ENCODE measurements at regions not wholly inside any gene's neighbourhood (a gene's known extent, or its start where the extent isn't known, plus 50 kb on each side); places are given as distances from the start of the nearest gene placed in this dataset.
"Not testable (repeated sequence)": the region's sequence is repeated elsewhere in the genome, so short reads cannot be mapped to it uniquely, and the experiment has no call there.

DNA sequence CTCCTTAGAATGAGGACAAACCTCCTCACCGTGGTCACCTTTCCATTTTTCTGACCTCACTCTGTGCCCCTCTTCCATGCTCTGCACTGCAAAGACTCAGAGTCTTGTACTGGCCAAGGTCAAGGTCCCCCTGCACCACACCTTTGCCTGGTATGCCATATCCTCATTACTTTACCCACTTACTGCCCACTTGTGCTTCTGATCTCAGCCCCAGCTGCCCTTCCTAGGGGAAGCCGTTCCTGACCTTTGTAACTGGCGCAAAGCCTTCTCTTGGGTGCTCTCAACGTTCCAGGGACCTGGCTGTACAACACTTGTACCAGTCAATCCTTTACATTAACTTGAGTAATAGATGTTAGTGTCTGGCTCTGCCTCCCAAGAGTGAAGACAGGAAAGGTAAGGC is 256.0 kb downstream of the SV2B start:
- no peak for DNase-seq

DNA sequence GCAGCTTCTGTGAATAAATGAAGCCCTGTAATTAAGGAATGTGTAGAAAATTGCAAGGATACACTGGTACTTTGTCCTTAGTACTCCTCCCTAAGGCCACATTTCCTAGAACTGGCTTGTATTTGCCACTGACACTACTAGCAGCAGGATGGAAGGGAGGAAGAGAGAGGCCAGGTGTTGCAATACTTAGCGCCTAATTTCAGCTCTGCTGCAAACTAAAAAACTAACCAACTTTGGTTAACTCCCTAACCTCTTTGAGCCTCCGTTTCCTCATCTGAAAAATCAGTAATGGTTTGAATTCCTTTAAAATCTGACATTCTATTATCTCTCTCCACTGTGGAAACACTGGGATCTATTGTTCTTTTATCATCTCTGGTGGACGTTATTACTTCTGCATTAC is 257.0 kb downstream of the SV2B start:
- no peak for DNase-seq

DNA sequence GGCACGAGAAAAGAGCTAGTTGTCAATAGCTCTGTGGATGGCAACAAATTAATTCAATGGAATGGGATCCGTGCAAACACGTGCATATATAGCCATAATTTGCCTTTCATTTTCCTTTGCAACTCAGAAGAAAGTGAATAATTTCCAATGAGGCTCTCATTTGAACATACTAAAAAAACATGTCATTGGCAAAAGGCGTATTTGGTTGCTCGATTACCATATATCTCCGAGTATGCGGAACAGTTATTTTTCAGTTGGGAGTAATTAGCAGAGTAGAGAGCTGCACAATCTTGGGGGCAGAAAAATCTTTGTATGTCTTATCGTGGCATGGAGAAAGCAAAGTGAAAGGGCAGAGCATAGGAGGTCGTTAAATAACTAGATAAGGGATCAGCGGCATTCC is 257.4 kb downstream of the SV2B start:
- DNase-seq = peak; percentile 11 to 18

DNA sequence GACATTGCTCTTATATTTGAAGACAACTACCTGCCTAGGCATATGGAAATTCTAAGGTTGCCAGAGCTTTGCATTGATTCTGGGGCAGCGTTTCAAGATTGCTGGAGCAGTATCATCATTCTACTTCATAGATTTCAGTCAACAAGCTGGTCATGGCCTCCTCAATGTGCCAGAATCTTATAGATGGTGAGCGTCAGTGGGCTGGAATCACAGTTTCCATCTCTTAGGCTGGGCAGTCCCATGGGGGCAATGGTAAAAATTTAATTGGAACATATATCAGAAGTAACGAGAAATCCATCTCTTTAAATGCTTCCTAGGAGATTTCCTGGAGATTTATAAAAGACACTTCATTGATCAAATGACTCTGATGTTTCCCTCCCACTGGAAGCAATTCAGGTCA is 258.3 kb downstream of the SV2B start:
- no peak for DNase-seq

DNA sequence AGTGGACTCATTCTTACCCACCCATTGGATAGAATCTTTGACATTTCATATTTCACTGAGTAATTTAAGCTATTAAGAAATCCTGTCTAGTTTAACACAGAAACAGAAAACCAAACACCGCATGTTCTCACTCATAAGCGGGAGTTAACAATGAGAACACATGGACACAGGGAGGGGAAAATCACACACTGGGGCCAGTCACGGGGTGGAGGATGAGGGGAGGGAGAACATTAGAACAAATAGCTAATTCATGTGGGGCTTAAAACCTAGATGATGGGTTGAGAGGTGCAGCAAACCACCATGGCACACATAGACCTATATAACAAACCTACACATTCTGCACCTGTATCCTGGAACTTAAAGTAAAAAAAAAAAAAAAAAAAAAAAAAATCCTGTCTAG is 261.6 kb downstream of the SV2B start:
- DNase-seq = not testable (repeated sequence)

DNA sequence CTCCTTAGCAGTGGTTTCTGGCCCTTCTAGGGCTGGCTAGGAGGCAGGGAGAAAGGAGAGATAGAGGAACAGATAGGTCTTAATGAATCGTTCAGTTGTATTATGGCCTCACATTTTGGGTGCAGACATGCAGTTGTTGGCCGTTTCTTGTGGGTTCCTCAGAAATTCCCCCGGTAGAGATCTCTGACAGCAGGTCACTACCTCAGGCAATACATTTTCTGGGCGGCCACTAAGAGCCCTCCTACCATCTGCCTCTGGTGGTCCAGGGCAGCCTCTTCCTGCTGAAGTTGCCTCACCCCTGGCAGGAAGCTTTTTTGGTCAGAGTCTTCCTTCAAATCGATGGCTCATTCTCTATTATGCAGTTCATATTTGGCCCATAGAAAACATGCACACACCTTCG is 266.1 kb downstream of the SV2B start:
- no peak for DNase-seq

DNA sequence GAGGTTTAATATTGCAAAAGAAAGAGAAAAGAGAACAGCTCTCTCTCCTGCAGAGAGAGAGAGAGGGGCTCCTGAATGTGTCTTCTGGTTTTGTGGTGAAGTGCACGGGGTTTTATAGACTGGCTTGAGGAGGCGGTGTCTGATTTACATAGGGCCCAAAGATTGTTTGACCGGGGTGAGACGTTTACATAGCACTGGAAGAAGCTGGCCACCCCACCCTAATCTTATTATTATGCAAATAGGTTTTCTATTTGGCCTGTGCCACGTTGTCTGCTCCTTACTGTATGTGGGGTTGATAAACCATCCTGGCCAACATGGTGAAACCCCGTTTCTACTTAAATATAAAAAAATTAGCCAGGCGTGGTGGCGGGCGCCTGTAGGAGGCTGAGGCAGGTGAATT is 268.6 kb downstream of the SV2B start:
- no peak for DNase-seq

DNA sequence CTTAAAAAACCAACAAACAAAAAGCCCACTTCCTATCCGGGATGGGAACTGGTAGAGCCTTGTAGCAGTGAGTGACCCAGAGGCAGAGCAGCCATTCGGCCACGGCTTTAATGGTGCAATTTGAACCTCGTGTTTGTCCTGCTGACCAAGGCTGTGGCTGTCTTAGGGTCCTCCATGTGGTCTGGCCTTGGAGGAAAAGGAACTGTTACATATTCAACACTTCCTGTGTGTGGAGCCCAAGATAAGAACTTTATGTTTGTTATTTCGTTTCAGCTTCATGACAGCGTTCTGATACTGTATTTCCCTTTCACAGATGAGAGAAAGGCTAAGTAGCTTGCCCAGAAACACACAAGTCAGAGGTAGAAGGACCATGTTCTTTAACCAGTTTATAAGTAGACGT is 269.8 kb downstream of the SV2B start:
- no peak for DNase-seq

DNA sequence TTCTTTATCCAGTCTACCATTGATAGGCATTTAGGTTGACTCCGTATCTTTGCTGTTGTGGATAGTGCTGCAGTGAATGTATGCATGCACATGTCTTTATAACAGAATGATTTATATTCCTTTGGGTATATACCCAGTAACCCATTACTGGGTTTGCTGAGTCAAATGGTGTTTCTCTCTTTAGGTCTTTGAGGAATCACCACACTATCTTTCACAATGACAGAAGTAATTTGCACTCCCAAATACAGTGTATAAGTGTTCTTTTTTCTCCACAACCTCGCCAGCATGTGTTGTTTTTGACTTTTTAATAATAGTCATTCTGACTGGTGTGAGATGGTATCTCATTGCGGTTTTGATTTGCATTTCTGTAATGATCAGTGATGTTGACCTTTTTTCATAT is 271.3 kb downstream of the SV2B start:
- not testable (repeated sequence) for DNase-seq

DNA sequence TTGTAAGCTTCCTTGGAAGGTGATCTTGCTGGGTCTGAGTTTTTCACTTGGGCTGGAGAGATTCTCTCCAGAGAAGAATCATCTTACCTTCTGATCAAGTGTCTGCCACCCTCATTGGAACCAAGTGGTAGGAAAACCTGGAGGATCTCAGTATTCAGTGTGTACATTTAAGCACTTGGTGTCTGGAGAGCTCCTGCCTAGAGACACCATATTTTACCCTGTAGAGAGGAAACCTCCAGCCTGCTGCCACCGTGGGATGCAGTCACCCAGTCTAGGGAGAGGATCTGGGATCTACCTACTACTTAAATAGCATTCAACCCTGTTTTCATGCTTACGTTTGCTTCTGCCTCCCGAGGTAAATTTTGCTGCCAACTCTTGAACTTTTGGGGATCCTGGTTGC is 274.3 kb downstream of the SV2B start:
- no peak for DNase-seq

DNA sequence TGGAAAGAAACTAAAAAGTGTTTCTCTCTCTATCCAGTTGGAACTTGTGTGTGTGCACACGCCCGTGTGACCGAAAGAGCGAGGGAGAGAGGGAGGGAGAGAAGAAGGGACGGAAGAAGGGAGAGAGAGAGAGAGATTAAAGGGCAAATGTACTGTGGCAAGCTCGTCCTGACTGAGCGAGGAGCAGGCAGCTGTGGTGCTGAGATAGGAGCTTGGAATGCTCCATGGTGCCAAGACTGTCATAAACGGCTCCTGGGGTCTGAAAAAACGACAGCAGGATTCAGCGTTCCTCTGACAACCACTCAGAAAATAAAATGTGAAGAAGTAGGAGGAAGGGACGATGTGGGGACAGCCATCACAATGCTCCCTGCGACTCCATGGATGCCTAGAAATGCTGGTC is 276.0 kb downstream of the SV2B start:
- no peak for DNase-seq

DNA sequence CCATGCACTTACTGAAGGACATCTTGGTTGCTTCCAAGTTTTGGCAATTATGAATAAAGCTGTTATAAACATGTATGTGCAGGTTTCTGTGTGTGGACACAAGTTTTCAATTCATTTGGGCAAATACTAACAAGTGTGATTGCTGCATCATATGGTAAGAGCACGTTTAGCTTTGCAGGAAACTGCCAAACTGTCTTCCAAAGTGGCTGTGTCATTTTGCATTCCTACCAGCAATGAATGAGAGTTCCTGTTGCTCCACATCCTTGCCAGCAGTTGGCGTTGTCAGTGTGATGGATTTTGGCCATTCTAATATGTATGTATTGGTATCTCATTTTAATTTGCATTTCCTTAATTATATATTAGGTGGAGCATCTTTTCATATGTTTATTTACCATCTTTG is 280.1 kb downstream of the SV2B start:
- no peak for DNase-seq

DNA sequence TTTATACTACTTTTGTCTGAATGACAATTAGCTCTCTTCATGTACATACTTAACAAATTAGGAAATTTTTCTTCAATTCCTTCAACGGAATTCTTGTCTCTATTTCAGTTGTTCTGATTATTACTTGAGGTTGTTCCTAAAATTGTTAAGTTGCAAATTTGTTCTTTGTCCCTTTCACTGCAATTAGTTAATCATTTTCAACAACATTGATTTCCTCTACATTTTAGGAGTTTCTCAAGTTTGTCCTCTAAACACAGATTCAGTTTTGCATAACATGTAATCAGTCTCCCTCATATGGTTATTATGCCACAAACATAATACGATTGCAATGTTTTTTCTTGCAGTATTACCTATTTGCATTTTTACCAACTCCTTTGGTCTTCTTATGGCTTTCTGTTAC is 283.5 kb downstream of the SV2B start:
- no peak for DNase-seq

DNA sequence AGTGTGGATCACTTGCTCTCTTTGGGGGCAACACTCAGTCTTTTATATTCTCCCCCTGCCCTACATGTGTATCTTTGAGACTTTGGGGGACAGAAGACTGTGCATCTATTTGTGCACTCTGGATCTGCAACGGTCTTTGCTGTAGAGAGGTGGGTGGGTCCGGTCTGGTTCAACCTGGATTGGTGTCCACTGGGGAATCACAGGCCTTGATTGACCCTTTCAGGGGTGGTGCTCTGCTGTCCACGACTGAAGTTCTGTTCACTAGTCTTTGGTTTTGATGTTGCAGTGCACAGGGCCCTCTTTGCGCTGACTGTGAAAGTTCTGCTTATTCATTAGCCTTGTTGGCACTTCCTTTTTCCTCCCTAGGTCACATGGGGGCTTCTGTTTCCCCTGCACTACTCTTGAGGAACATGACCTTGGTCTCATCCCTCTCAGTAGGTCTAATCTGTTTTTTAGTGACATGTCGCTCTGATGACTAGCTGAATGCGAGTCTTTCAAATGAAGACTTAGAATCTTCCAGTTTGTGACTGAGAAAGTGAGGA is 284.2 kb downstream of the SV2B start:
- DNase-seq = no peak

DNA sequence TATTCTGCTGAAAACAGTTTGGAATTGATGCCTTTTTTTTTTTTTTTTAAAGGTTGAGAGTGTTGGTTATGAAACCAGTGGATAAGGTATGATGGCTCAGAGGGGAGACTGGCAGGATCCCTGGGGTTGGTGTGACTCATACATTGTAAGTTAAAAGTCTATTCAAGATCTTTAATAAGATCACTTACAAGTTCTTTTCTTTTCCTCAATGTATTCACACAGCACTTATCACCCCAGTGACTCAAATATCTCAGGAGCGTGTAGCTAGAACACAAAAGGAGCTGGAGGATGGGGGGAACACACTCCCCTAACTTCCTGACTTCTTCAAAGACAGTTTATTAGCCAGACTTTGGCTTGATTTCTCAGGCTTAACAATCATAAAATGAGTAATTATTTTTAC is 285.3 kb downstream of the SV2B start:
- no peak for DNase-seq

DNA sequence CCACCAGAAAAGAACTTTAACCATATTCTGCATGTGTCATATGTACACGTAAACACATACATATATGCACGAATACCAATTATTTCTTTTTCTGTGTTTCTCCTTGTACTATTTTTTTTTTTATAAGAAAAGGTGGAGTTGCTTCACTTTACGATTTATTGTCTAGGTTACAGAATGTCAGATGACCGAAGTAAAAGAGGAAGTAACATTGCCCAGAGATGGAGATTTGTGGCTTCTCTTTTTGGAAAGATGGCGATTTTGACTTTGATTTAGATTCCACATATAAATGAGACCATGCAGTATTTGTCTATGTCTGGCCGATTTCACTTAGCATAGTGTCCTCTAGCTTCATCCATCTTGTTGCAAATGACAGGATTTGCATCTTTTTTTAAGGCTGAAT is 293.1 kb downstream of the SV2B start:
- no peak for DNase-seq

DNA sequence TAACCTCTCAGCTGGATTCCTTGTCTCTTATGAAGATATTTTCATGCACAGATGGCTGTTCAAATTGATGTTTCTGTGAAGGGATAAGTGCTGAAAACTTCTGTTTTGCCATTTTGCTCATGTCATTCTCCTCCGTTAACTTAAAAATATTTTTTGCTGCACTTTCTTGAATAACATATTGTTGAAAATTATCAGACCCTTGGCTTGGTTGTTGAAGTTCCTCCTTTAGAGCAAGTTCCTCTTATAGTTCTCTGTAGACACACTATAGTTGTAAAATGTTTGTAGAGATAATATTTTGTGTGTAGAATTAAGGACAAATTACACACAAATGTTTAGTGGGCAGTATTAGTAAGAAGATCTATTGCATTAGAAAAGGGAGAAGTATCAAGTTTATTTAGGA is 300.4 kb downstream of the SV2B start:
- no peak for DNase-seq

DNA sequence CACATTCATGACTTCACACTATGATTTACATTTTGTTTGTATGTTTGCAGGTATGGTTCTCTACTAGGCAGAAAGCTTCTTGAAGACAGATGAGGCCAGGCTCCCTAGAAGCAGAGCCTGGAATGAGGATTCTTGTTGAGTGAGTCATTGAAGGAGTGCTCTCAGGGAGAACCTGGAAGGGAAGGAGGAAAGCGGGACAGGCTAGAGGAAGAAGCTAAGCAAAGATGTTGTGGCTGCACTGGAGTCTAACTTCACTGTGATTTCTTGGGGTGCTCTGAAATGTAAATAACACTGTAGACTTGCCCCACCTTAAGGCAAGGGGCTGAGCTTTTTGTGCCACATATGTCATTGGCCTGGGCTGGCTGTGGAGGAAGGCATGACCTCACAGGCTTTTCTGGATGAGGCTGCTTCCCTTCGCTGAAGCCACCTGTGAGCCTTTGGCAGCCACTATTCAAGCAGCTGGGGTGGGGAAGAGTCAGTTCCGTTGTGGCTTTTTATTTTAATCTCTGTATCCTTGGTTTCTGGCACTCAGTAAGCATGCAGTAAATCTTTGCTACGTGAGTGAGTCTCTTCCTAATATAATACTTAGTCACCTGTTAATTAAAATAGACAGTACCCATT is 307.3 kb downstream of the SV2B start:
- DNase-seq = peak in 1 of 2 experiments; percentile 51

DNA sequence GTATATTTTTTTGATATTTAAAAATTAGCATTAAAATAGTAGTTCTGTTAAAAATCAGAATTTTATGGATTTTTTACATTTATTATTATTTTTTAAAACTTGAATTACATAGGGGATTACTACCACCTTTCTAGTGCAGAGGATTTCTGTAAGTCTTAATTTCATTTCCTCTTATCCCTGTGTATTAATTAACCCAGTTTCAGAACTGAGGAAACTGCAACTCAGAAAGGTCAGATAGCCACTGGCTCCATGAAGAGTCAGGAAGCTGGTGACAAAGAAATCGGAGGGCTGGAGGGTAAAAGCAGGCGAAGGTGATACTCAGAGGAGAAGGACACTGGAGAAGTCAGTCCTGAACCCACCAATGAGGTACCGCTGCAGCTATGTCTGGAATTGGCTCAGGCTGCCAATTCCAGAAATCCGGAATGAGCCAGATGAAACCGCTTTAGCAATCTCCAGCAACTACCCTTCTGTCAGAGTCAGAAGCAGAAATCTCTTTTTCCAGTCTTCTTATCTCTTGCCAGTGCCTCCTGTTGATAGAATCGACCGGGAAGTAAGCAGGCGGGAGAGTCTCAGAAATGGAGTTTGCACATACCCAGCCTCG is 308.5 kb downstream of the SV2B start:
- DNase-seq = no peak

DNA sequence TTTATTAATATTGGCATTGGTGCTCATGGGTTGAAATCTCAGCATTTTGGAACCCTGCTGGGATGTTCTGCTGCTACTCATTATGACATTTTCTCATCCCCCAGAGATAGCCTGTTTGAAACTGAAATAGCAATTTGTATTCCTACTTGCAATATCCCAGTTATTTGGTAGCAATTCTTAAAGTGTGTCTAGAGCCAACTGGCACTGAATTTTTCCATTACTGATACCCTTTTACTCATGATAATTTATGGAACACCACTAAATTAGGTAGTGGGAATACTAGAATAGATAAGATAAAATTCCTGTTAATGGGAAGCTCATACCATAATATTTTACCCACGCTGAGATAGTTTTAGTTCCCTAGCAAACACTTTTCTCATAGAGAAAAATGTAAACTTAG is 309.3 kb downstream of the SV2B start:
- no peak for DNase-seq

DNA sequence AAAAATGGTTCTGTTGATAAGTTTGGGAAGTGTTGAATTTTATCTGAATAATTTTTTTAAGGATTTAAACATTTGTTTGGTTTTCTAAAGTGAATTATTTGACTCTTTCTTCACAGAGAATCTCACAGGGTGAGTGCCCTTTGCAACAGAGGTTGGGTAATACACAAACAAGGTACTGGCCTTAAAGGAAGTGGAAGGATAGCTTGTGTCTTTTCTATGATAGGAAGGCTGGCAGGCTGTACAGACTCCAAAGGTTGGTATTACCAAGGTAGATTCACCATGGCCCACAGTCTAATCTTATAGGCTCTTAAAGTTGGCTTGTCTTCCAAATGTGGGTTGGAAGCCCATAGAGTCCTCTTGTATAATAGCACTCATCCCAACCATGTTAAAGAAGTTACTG is 311.5 kb downstream of the SV2B start:
- no peak for DNase-seq

DNA sequence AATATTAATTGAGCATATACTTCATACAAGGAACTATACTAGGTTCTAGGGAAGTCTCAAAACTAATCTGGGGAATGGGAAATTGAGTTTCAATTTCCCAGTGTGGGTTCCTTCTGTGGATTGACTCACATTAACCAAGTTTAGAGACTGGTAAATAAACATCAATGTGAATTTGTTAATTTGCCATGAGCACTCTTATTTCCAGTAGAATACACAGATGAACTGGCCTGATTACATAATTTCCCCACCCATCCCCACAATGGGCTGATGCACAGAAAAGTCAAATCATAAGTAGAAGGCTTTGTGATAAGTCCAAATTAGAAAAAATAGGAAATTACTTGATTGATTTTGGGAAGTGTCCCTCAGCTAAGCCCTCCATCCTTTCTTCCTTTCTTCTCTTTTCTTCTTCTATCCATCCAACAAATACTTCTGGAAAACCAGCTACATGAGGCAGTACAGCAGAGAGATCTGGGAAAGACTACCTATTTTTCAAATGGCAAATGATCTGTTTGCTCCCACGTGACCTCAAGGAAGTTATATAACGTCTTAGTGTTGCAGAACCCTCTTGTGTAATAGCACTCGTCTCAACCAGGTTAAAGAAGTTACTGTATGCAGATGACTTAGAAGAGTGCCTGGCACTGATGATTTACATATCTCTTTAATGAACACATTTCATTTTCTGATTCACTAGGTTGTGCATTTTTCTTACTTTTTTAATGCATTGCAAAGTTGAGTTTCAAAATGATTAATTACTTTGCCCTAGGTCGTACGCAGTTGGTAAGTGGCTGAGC is 312.3 kb downstream of the SV2B start:
- no peak for DNase-seq

DNA sequence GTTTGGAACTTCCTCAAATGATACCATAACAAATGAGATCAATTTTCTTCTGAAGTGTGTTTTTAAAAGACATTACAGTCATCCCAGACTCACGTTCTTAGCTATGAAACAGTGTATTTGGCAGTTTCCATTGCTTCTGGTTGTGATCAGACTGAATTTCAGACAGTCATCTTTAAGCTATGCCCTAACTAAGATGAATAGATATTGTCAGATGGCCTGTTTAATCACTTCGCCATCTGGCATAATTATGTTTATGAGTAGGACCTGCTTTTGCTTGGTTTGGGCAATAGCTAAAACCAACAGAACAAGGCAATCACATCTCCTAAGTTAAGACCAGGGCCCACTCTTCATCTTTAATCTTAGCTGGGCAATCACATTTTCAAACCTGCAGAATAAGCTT is 313.1 kb downstream of the SV2B start:
- peak in 1 of 2 experiments; percentile 11 for DNase-seq

DNA sequence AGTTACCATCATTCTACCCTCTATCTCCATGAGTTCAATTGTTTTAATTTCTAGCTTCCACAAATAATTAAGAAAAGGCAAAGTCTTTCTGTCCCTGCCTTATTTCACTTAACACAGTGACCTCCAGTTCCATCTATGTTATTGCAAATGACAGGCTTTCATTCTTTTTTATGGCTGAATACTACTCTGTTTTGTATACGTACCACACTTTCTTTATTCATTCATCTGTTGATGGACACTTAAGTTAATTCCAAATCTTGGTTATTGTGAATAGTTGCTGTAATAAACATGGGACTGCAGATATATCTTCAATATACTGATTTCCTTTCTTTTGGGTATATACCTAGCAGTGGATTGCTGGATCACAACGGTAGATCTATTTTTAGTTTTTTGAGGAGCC is 314.1 kb downstream of the SV2B start:
- DNase-seq = no peak
